ENCODE measurements at regions not wholly inside any gene's neighbourhood (a gene's known extent, or its start where the extent isn't known, plus 50 kb on each side); places are given as distances from the start of the nearest gene placed in this dataset.
"Not testable (repeated sequence)": the region's sequence is repeated elsewhere in the genome, so short reads cannot be mapped to it uniquely, and the experiment has no call there.

- no peak for DNase-seq (ENCODE audit: low read depth)
These were observed 57.3 kb upstream of the HABP2 start for GRCh38 chr10:113495553-113495952.

DNA sequence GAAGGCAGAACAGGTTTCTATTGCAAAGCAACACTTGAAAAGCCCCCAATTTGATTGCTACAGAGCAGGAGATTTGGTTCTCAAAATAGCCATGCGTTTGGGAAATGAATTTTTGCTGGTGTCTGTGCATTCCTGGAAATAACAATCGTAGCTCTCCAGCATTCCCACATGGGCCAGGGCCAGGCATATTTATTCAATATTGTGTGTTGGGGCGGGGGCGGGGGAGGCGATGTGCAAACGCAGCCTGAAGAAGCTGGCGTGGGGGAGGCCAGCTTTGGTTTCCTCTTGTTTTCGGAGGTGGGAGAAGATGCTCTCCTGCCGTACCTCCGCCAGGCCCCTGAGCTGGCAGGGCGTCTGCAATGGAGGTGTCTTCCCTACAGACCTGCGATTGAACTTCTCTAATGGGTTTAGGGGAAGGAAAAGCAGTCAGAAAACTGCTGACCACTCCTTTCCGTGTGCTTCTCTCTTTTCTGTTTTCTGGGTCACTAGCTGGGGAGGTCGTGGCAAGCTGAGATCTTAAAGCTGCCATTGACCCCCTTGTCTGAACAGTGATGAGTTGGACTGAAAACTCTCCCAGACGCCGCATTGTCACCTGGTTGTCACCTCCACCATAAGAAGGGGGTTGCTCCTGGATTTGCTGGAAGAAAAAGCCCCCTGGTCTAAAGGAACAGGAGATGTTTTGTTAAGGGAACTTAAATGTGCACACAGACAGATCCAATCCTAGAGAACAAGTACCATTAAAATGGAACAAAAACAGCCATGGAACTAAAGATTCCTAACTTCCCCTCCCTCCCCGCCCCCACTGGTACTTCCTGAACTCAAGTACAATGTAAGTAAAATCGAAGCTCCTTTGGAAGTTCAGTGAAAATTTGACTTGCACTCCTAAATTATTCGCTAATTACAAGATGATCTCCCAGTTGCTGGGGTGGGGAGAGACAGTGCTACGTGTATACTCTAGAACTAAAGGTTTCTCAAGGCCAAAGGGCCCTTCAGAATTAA lies 56.4 kb upstream of the HABP2 start:
- DNase-seq (ENCODE audit: low read depth), result no peak

- no peak for DNase-seq (ENCODE audit: low read depth)
These were observed 55.7 kb upstream of the HABP2 start for GRCh38 chr10:113497198-113497597.

- DNase-seq (ENCODE audit: low read depth), result no peak
These were observed 53.9 kb upstream of the HABP2 start for GRCh38 chr10:113498997-113499396.

DNA sequence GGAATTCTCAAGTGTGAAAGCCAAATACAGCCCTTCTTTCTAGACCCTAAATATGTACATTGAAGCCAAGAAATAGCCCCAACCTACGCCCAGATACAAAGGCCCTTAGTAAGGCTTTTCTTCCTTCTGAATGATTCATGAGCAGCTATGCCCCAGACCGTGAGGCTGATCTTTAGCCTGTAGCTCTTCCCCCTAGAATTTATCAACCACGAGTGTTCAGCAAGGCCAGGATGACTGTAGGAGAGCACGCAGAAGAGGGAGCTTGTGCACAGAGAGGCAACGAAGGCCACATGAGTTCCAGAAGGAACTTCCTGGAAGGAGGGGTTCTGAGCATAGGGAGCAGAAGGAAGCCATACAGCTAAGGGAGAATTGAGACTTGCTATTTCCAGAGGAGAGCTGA lies 53.0 kb upstream of the HABP2 start:
- no peak for DNase-seq (ENCODE audit: low read depth)

DNA sequence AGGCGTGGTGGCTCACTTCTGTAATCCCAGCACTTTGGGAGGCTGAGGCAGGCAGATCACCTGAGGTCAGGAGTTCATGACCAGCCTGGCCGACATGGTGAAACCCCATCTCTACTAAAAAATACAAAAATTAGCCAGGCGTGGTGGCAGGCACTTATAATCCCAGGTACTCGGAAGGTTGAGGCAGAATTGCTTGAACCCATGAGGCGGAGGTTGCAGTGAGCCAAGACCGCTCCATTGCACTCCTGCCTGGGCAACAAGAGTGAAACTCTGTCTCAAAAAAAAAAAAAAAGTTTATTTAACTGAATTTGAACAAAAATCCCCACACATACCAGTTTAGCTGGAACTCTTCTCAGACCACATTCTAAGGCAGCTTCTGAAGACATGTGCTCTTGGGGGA lies 51.8 kb upstream of the HABP2 start:
- not testable (repeated sequence) for DNase-seq (ENCODE audit: low read depth)

All from fibroblast of gingiva (primary cell).